Stimulated activated CD8-positive, alpha-beta memory T cell treated with anti-CD3 and anti-CD28 coated beads, Interleukin-7, amount 100 ng/mL, for 4 hours (primary cell): ENCODE measurements at regions not wholly inside any gene's neighbourhood (a gene's known extent, or its start where the extent isn't known, plus 50 kb on each side); places are given as distances from the start of the nearest gene placed in this dataset.
"Not testable (repeated sequence)": the region's sequence is repeated elsewhere in the genome, so short reads cannot be mapped to it uniquely, and the experiment has no call there.

Experiments used
- DNase-seq, 2 donors: peaks; one replicate each; pipeline ENCODE4 v3.0.0-alpha.2; 2020; ENCODE audit warnings: low read depth in 2 of 2

DNA sequence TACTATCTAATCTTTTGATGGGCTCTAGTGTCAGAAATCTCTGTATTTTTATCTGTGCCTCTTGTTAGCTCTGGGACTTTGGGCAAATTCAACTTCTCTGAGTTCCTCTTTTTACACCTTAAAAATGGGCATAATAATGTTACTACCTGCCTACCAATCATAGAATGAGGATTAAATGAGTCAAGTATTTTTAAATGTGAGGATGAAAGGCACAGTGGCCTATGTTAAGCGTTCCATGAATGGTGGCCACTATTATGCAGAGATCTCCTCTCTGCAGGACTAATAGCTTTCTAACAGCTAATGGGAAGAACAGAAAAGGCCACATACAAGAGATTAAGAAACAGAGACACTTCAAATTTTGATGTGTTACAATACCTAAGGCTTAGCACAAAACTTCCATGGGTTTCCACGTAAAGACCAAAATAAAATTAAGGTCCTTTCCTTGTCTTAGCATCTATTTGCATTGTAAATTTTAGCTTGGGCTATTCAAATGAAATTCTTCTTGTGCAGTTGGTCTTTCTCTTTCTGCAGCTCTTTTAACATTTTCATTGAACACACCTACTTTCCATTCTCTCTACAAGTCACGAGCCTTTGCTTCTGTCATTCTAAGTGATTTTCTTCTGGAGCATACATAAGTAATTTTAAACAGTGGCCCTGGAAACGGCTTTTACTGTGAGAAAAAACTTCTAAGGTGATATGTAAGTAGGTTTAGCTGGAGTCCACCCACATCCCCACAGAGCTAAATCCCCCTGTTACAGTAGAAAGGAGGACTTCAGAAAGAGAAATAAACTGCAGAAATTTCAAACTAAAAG is 117.9 kb upstream of the MED14 start:
- DNase-seq = no peak

DNA sequence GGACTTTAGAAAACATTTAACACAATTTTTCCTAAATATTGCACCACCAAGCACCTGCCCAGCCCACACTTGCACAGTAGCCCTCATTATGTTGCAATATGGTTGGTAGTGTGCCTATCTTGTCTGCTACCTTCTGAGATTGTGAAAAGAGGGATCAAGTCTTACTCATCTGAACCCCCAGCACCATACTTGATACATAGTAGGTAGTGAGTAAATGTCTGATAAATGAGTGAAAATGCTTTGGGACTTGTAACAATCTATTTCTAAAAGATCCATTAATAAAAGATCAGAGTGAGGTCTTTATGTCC is 118.4 kb upstream of the MED14 start:
- no peak for DNase-seq

DNA sequence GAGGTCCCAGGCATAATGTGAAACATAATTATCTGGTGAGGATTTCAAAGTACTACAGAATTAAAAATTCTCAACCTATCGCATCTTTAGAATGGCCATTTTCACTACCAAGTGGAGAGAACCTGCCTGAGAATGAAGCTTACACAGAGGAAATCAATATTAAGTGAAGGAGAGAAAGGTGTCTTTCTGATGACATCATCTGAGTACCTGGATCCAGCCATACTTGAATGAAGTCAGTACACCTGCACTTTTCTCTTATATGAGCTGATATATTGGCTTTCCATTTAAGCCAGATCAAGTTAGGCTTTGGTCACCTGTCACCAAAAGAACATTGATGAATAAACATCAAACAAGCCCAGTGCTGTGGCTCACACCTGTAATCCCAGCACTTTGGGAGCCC is 118.9 kb upstream of the MED14 start:
- DNase-seq = no peak

DNA sequence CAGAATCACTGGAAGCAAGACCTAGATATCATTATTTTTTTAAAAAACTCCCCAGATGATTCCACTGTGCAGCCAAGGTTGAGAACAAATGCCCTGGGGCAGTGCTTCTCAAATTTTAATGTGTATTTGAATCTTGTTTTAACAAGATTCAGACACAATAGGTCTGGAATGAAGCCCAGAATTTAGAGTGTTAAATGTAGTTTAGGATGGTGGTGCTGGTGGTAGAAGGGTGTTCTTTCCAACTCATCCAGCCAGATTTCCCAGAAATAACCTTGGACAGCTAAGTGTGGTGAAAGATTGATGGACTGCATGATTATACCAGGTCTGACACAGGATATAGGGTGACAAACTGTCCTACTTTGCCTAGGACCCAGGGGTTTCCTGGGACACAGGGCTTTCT is 120.1 kb upstream of the MED14 start:
- no peak for DNase-seq

DNA sequence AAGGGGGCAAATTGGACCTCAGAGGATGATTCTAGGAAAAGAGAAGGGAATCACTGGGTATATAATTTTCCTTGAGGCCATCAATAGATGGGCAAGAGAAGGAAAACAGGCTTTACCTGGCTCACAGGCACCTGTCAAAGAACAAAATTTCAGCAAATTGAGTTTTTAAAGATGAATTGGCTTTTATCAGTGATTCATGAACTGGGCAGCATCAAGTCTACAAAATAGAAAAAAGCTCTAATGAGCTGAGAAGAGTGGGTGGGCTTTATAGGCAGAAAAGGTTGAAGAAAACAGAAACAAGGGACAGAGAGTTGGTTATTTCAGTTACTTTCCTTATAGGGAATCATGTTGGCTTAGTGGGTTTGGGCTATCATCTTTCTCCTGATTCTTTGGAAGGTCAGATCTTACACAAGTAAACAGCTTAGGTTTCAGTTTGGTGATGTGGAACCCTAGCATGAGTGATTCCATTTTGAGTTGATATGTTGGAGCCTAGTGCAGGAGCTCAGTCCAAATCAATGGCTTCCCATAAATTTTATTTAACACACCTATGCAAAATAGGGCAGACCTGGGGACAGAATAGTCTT is 120.7 kb upstream of the MED14 start:
- no peak for DNase-seq

DNA sequence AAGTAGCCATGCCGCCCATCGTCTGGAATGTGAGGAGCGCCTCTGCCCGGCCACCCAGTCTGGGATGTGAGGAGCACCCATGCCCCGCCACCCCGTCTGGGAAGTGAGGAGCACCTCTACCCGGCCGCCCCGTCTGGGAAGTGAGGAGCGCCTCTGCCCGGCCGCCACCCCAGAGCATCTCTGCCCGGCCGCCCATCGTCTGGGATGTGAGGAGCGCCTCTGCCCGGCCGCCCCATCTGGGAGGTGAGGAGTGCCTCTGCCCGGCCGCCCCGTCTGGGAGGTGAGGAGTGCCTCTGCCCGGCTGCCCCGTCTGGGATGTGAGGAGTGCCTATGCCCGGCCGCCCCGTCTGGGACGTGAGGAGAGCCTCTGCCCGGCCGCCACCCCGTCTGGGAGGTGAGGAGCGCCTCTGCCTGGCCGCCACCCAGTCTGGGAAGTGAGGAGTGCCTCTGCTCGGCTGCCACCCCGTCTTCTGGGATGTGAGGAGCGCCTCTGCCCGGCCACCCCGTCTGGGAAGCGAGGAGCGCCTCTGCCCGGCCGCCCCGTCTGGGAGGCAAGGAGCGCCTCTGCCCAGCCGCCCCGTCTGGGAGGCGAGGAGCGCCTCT is 126.7 kb upstream of the MED14 start:
- not testable (repeated sequence) for DNase-seq

DNA sequence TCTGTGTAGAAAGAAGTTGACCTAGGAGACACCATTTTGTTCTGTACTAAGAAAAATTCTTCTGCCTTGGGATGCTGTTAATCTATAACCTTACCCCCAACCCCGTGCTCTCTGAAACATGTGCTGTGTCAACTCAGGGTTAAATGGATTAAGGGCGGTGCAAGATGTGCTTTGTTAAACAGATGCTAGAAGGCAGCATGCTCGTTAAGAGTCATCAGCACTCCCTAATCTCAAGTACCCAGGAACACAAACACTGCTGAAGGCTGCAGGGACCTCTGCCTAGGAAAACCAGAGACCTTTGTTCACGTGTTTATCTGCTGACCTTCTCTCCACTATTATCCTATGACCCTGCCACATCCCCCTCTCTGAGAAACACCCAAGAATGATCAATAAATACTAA is 127.9 kb upstream of the MED14 start:
- DNase-seq = not testable (repeated sequence)

DNA sequence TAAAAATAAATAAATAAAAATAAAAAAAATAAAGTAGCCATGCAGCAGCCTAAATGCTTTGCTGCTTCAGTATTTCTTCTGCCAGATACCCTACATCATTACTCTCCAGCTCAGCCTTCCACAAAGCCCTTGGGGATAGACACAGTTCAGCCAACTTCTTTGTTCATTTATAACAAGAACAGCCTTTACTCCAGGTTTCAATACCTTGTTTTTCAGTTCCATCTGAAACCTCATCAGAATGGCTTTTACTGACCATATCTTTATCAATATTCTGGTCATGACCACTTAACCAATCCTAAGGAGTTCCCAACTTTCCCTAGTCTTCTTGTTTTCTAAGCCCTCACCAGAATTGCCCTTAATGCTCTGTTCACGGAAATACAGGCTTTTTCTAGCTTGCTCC is 128.3 kb upstream of the MED14 start:
- DNase-seq = no peak

DNA sequence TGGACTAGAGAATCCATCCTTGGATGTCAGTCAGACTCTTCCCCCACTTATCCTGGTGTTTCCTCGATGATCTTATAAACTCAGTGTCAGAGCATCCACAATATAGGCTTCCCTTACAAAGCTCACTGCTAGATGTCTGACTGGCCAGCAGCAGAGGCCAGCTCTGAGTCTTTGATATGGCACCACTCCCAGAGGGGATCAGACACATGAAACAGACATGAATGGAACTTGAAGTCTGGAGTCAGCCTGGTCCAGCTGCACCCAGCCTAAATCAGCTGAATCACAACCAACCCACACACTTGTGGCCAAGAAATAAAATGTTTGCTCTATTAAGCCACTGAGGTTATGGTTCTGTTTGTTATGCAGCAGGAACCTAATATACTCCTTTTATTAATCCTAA is 129.6 kb upstream of the MED14 start:
- DNase-seq = no peak

DNA sequence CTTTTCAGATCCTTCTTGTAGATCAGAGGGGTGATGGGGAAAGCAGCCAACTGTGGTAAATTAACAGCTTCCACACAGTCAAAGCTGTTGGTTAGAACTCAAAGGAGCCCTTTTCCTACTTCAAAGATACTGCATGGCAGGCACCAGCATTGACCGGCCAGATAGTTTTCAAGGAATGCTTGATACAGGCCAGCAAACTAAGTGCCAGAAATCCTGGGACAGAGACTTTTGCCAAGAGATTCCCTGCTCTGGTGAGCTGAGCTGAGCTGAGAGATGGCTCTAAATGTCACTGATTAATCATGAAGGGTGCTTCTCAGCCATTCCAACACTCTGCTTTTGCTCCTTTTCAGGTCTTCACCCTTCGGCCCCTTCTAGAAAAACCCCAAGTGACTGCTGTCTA is 131.6 kb upstream of the MED14 start:
- no peak for DNase-seq

DNA sequence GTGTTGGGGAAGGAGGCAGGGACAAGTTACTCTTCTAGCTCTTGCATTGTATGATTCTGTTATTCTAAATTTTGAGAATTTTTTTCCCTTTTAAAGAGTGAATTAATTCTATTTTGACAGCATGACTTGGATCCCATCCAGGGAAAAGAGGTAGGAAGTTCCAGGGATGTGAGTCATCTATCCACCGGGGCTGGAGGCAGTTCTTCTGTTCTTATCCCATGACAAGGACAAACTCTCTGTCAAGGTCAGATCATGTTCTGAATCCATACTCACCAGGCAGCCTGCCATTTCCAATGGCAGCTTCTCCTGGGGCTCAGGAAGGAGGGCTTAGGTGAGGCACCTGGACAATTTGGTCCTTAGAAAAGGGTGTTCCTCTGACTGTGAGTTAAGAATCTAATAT is 132.0 kb upstream of the MED14 start:
- no peak for DNase-seq

DNA sequence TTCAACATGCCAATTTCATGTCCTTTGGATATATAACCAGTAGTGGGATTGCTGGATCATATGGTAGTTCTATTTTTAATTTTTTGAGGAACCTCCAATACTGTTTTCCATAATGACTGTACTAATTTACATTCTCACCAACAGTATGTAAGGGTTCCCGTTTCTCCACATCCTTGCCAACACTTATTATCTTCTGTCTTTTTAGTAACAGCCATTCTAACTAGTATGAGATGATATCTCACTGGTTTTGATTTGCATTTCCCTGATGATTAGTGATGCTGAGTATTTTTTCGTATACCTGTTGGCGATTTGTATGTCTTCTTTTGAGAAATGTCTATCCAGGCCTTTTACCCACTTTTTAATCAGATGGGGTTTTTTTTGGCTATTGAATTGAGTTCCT is 133.5 kb upstream of the MED14 start:
- no peak for DNase-seq

DNA sequence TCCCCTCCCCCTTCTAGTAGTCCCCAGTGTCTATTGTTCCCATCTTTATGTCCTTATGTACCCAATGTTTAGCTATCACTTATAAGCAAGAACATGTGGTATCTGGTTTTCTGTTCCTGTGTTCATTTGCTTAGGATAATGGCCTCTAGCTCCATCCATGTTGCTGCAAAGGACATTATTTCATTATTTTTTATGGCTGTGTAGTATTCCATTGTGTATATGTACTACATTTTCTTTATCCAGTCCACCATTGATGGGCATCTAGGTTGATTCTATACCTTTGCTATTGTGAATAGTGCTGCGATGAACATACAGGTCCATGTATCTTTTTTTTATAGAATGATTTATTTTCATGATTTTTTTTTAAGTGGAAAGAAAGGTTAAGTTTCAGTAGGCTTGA is 135.6 kb upstream of the MED14 start:
- not testable (repeated sequence) for DNase-seq

DNA sequence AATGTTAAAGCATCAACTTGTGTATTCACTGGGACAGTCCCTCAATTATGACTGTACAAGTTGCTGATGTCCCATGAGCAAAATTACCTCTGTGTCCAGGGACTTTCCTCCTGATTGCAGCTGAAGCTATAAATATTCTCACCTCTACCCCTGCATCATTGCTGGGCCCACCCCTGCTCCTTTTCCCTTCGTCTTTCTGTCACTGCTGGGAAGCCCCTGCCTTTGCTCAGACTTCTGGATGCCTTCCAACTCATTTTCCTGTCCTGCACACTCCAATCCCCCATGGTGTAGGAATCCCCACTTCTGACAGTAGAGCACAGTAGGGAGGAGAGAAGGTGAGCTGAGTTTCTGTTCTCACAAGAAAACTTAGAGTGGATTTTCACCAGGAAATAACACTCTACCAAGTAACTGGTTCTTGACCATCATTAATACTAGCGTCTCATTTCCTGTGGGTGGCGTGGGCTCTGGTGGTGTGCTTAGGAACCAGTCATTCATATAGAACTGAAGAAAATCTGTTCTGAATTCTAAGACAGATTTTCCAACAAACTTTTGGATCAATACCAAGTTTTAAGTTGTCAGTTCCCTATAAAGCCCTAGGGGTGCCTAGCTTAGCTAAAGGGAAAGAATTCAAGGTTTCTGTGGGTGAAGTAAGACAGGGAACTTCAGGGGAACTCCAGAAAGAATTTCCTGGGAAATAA is 136.2 kb upstream of the MED14 start:
- no peak for DNase-seq

DNA sequence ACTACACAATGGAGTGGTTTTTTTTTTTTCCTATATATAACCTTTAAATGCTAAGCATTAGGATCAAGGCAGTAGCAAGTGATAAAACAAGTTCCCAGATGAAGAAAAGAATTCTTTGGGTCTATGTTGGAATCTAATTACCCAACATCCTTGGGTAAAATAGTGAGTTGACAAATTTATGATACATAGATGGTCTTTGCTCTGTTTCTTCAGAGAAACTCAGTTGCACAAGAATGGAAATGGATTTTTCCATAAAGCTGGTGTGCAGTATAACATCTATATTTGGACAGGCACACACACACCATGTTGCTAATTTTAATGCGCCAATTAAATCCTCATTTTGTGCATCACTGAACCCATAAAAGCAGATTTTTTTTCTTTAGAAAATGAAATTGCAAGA is 137.0 kb upstream of the MED14 start:
- no peak for DNase-seq

DNA sequence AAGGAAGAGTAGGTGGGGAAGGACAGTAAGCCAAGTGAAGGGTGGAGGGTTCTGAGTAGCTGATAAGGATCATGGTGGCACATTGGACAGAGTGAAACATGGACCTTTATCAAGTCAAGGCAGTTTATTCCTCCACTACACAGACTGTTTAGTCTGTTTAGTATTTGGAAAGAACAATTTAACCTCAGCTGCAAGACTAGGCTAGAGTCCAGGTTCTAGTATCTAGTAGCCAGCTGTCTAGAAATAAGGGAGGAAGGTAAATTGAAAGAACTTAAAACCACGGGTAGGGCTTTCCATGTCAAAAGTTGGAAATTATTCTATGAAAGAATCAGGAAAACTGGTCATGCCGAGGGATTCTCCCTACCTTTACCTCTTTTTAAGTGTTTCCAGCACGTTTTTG is 140.1 kb upstream of the MED14 start:
- no peak for DNase-seq

DNA sequence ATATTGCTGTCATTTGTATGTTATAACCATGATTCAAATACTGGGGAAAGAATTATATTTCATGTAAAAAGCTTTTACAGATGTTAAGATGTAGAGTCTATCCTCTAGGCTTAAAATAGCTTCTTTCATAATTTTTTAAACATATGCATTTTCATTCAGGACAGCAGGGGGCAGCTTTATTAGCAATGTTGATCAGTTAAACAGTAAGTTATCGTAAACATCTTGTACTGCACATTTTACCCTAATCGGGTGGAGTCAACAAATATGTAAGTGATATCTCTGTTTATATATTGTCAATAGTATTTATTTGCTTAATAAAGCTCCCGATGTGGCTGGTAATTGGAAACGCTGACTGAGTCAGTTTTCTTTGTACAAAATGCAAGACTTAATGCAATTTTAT is 142.5 kb upstream of the MED14 start:
- DNase-seq = no peak

DNA sequence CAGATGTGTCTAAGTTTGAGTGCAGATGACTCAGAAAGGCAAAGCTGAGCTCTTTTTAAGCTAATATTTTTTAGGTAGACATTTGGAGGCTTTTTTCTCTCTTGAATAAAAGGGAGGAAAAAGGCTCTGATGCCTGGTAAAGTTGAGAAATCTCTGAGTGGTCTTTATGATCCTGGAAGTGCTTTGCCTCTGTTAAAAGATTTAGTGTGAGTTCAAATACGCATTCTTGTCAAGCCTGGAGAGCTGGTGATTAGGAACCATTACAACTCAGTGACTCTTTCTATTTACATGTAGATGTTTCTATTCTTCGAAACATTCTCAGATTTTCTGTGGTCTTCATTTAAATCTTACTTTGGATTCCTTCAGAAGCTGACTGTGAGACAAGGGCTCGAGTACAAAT is 143.4 kb upstream of the MED14 start:
- no peak for DNase-seq

DNA sequence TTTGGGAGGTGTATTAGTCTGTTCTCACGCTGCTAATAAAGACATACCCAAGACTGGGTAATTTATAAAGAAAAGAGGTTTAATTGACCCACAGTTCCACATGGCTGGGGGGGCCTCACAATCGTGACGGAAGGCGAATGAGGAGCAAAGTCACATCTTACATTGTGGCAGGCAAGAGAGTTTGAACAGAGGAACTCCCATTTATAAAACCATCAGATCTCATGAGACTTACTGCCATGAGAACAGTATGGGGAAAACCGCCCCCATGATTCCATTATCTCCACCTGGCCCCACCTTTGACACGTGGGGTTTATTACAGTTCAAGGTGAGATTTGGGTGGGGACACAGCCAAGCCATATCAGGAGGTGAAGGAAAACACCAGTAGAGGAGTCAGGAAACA is 143.8 kb upstream of the MED14 start:
- DNase-seq = not testable (repeated sequence)

DNA sequence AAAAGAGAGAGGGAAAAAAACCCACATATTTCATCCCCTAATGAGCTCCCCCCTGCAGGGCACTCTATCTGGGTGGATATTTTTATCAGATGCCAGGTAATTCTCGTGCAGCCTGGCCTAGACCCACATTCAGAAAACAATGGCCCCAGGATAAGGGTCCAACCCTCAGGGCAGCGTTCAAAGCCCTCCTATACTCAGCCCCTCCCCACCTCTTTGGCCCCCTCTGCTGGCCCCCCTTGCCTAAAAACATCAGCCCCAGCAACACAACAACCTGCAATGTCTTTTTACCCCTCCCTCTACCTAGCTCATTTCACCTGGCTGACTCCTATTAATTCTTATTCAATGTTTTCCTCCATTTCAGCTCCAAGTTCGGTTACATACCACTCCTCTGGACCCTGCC is 145.4 kb upstream of the MED14 start:
- no peak for DNase-seq

DNA sequence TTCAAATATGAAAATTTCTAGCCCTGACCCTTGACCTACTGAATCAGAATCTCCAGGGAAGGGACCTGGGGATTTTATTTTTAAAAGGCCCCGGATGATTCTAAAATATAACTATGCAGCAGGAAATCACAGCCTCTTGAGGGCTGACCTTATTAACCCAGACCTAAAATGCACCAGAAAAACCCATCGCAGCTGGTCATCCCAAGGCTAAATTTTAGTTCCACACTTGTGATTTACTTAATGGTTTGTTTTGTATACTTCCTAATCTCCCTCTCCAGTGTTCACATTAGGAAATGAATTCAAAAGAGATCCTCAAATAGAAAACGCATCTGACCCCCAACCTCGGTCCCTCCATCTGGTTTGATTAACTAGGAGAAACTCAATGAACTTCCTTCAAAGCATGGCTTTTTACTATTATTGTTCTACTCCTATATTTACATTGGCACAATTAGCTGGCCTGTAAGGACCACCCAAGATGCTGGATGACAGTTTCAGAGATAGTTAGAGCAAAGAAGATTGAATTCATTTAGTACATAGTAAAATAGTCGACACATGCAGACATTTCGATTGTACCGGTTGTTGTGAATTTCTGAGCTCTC is 147.8 kb upstream of the MED14 start:
- DNase-seq = no peak

DNA sequence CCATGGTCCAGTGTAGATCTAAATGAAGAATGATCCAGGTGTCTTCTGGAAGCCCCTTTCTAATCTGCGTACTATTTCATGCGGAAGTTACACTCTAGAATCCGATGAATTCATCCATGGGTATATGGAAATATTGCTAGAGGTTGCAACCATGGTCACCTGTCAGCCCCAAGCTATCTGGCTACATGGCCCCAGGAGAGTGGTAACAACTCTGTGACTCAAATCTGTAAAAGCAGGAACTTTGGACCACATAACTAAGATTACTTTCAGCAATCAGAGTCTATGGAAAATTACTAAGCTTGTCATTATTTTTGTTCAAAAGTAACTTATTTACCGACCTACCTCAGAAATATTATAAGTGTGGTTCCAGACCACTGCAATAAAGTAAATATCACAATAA is 150.6 kb upstream of the MED14 start:
- DNase-seq = no peak

DNA sequence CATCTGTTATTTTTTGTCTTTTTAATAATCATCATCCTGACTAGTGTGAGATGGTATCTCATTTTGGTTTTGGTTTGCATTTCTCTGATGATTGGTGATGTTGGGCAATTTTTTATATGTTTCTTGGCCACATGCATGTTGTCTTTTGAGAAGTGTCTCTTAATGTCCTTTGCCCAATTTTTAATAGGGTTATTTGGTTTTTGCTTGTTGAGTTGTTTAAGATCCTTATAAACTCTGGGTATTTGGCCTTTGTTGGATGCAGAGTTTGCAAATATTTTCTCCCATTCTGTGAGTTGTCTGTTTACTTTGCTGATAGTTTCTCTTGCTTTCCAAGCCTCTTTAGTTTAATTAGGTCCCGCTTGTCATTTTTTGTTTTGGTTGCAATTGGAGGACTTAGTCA is 152.1 kb upstream of the MED14 start:
- DNase-seq = no peak
